Smooth muscle cell (in vitro differentiated cells): ENCODE measurements at regions not wholly inside any gene's neighbourhood (a gene's known extent, or its start where the extent isn't known, plus 50 kb on each side); places are given as distances from the start of the nearest gene placed in this dataset.

Experiments used
- DNase-seq: peaks from one replicate; lab custom pipeline; 2025; ENCODE audit not compliant: unreplicated experiment; lab: John Stamatoyannopoulos, UW
- H2AFZ ChIP-seq: fragments of 200-600 bp; sonication (generic); 2 replicates; pipeline ENCODE4 v1.6.0; 2016; ENCODE audit warnings: antibody characterized with exemption, low read depth, mild to moderate bottlenecking
- H3F3A ChIP-seq: fragments of 200-600 bp; sonication (generic); 2 replicates; pipeline ENCODE4 v1.6.0; 2017; ENCODE audit warnings: antibody characterized with exemption, low read depth
- H3K27ac ChIP-seq: fragments of 200-600 bp; sonication (generic); 2 replicates; pipeline ENCODE4 v1.5.1; 2016; ENCODE audit warnings: low read depth, mild to moderate bottlenecking
- H3K27me3 ChIP-seq: fragments of 200-600 bp; sonication (generic); 2 replicates; pipeline ENCODE4 v1.6.1; 2016; ENCODE audit warnings: low read depth, mild to moderate bottlenecking
- H3K36me3 ChIP-seq: fragments of 200-600 bp; sonication (generic); 2 replicates; pipeline ENCODE4 v1.5.1; 2016; ENCODE audit warnings: low read depth
- H3K4me1 ChIP-seq: fragments of 200-600 bp; sonication (generic); 2 replicates; pipeline ENCODE4 v1.5.1; 2016; ENCODE audit warnings: low read depth
- H3K4me2 ChIP-seq: fragments of 200-600 bp; sonication (generic); 2 replicates; pipeline ENCODE4 v1.6.0; 2016; ENCODE audit warnings: mild to moderate bottlenecking
- H3K4me3 ChIP-seq: fragments of 200-600 bp; sonication (generic); 2 replicates; pipeline ENCODE4 v1.5.1; 2016; ENCODE audit warnings: mild to moderate bottlenecking
- H3K79me2 ChIP-seq: fragments of 200-600 bp; sonication (generic); 2 replicates; pipeline ENCODE4 v1.6.0; 2016; ENCODE audit warnings: low read depth, mild to moderate bottlenecking
- H3K9ac ChIP-seq: fragments of 200-600 bp; sonication (generic); 2 replicates; pipeline ENCODE4 v1.6.0; 2016; ENCODE audit warnings: low read depth
- H3K9me3 ChIP-seq: fragments of 200-600 bp; sonication (generic); replicated peaks from 2 replicates; pipeline ENCODE4 v1.5.1; 2016; ENCODE audit warnings: low read depth
- H4K20me1 ChIP-seq: fragments of 200-600 bp; sonication (generic); 2 replicates; pipeline ENCODE4 v1.6.0; 2016; ENCODE audit warnings: low read depth
- CTCF ChIP-seq: fragments of 200-600 bp; sonication (generic); IDR thresholded peaks from 2 replicates; pipeline ENCODE4 v1.5.1; 2017; ENCODE audit warnings: borderline replicate concordance, mild to moderate bottlenecking, antibody characterized with exemption; ENCODE audit not compliant: insufficient read depth, poor library complexity, severe bottlenecking
- WGBS: methylation state at CpG from one replicate; pipeline ENCODE4 v1.1.7; 2016; ENCODE audit warnings: low lambda C conversion rate; 5-methylcytosine and 5-hydroxymethylcytosine counted together

GRCh38 chr13:56558698-56559320 lies 581.9 kb upstream of the PRR20A start:
- Histone ChIP-seq H3K4me3 (no peak overlapping the region), H3K79me2 (no peaks in the 10 kb centered on the region), H3F3A (no peaks in the 10 kb centered on the region), H3K4me1 (no peaks in the 10 kb centered on the region), H3K9ac (no peak overlapping the region), H3K9me3 (no peaks in the 10 kb centered on the region), H3K4me2 (no peak overlapping the region), H3K36me3 (no peaks in the 10 kb centered on the region), H3K27me3 (no peaks in the 10 kb centered on the region), H4K20me1 (no peaks in the 10 kb centered on the region), H3K27ac (no peak overlapping the region), H2AFZ (no peak overlapping the region)
- no peak for DNase-seq
- 92% methylated on average over 4 of the region's 4 CpGs for WGBS
- TF ChIP-seq CTCF, result no peak

- H3K79me2 ChIP-seq, result no peaks in the 10 kb centered on the region
- H3K9ac ChIP-seq, result no peak overlapping the region
- H3K4me3 ChIP-seq, result no peak overlapping the region
- no peaks in the 10 kb centered on the region for H3K36me3 ChIP-seq
- H3F3A ChIP-seq, result no peaks in the 10 kb centered on the region
- H4K20me1 ChIP-seq, result no peaks in the 10 kb centered on the region
- no peak for DNase-seq
- no peak overlapping the region for H3K4me2 ChIP-seq
- no peak overlapping the region for H2AFZ ChIP-seq
- H3K27ac ChIP-seq, result no peak overlapping the region
- no peak for TF ChIP-seq CTCF
- no peaks in the 10 kb centered on the region for H3K9me3 ChIP-seq
- WGBS, result 79% methylated on average over 2 of the region's 2 CpGs
- no peaks in the 10 kb centered on the region for H3K27me3 ChIP-seq
- H3K4me1 ChIP-seq, result no peaks in the 10 kb centered on the region
Measured at GRCh38 chr13:56561327-56561726, 579.4 kb upstream of the PRR20A start.

GRCh38 chr13:56563663-56564062 lies 577.1 kb upstream of the PRR20A start:
- WGBS, result 73% methylated on average over 4 of the region's 4 CpGs
- Histone ChIP-seq H3K79me2 (no peaks in the 10 kb centered on the region), H3K4me3 (no peak overlapping the region), H3K36me3 (no peaks in the 10 kb centered on the region), H2AFZ (no peak overlapping the region), H4K20me1 (no peaks in the 10 kb centered on the region), H3K9me3 (no peaks in the 10 kb centered on the region), H3F3A (no peaks in the 10 kb centered on the region), H3K27me3 (no peaks in the 10 kb centered on the region), H3K4me1 (no peaks in the 10 kb centered on the region), H3K9ac (no peak overlapping the region), H3K4me2 (no peak overlapping the region), H3K27ac (no peak overlapping the region)
- no peak for DNase-seq
- no peak for TF ChIP-seq CTCF

GRCh38 chr13:56586976-56587375 lies 553.7 kb upstream of the PRR20A start:
- DNase-seq, result no peak
- no peak overlapping the region for H3K4me2 ChIP-seq

More at GRCh38 chr13:56586976-56587375, 553.7 kb upstream of the PRR20A start:
- no peaks in the 10 kb centered on the region for H3K4me1 ChIP-seq
- no peak overlapping the region for H3K9ac ChIP-seq
- no peak overlapping the region for H3K4me3 ChIP-seq
- no peaks in the 10 kb centered on the region for H3K27me3 ChIP-seq
- H3K27ac ChIP-seq, result no peak overlapping the region
- H4K20me1 ChIP-seq, result no peaks in the 10 kb centered on the region
- TF ChIP-seq CTCF, result no peak
- H2AFZ ChIP-seq, result no peak overlapping the region
- H3F3A ChIP-seq, result no peaks in the 10 kb centered on the region
- 83% methylated on average over 1 of the region's 1 CpG for WGBS
- no peaks in the 10 kb centered on the region for H3K9me3 ChIP-seq
- no peaks in the 10 kb centered on the region for H3K79me2 ChIP-seq
- H3K36me3 ChIP-seq, result no peaks in the 10 kb centered on the region
